COLO668 (cell line): ENCODE measurements at regions not wholly inside any gene's neighbourhood (a gene's known extent, or its start where the extent isn't known, plus 50 kb on each side); places are given as distances from the start of the nearest gene placed in this dataset.

Experiments
- DNase-seq: peaks from one replicate; lab custom pipeline; 2025; ENCODE audit not compliant: unreplicated experiment; lab: John Stamatoyannopoulos, UW

DNA sequence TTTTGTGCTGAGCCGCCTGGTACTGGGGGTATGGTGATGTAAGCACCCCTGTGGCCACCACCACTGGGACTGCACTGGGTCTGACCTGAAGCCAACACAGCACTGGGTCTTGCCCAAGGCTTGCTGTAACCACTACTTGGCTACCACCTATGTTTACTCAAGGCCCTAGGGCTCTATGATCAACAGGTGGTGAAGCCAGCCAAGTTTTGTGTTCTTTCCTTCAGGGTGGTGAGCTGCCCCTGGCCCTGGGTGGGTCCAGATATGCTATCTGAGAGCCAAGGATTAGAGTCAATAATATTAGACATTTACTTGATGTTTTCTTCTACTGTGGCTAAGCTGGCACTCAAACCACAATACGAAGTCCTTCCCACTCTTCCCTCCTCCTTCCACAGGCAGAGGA is 55.1 kb upstream of the PAGE4 start:
- no peak for DNase-seq

DNA sequence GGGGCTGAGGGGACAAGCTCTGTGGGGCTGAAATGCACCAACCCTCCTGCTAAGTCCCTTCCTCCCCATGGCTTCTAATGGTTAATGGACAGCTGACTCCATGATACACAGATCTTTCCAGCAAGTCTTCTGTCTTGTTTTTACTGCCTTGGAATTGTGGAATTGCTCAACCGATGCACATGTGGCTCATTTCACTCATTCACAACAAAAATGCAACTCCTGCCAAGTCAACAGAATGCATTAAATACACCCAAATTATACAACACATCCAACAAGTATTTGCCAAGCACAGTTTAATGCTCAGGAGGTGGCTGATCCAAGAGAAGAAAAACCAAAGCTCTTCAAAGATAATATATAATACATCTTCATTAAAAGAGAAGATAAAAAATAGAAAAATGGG is 61.9 kb upstream of the PAGE4 start:
- no peak for DNase-seq

GRCh38 chrX:49762175-49762720 is 66.5 kb upstream of the PAGE1 start:
- DNase-seq, result no peak

DNA sequence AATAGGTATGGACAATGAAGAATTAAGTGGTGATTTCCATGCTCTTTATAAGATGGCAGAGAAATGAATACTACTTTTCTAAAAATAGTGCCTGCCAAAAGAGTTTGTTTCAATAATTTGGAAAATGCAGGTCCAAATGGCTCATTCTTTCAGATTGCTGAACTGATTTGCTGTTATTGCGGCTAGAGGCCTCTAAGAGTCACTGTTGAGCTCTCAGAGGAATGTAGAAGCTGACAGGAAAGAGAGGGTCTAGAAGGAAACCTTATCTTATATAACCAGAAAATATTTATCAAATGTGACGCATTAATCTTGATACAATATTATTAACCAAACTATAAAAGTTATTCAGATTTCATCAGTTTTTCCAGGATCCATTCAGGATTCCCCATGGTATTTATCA is 65.7 kb upstream of the PAGE1 start:
- no peak for DNase-seq

GRCh38 chrX:49760290-49760890 is 64.6 kb upstream of the PAGE1 start:
- DNase-seq, result no peak

DNA sequence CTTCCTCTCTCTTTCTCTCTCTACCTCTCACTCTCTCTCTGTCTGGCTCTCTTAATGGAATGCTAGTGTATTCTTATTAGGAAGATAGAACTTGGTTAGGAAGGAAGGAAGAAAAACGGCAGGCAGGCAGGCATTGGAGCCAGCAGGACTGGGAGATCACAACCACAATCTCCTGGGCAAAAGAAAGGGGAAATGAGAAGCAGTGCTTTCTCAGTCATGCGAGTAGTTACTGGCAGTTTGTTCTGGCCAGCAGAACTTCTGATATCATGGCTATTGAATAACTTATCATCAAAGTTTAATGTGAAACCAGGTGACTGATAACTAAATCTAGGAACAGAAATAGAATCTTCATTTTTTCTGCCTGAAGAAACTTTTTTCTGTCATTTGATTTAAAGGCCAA is 60.9 kb upstream of the PAGE1 start:
- DNase-seq, result no peak

- peak; percentile 4 for DNase-seq
These were observed 58.6 kb upstream of the PAGE1 start for GRCh38 chrX:49754233-49754857.

- no peak for DNase-seq
These were observed 57.9 kb upstream of the PAGE1 start for GRCh38 chrX:49753691-49754090.

GRCh38 chrX:49748211-49748956 is 52.6 kb upstream of the PAGE1 start:
- no peak for DNase-seq

GRCh38 chrX:49746306-49746705 is 50.5 kb upstream of the PAGE1 start:
- DNase-seq, result no peak
